TTC549 (cell line): ENCODE measurements at regions not wholly inside any gene's neighbourhood (a gene's known extent, or its start where the extent isn't known, plus 50 kb on each side); places are given as distances from the start of the nearest gene placed in this dataset.

Source experiments
- FAIRE-seq: peaks from 2 replicates; lab custom pipeline; 2012; peaks lifted over from hg19 to GRCh38; lab: Jason Lieb, UNC

GRCh38 chr18:51731070-51731469 is 533.6 kb upstream of the MEX3C start:
- no peak for FAIRE-seq

DNA sequence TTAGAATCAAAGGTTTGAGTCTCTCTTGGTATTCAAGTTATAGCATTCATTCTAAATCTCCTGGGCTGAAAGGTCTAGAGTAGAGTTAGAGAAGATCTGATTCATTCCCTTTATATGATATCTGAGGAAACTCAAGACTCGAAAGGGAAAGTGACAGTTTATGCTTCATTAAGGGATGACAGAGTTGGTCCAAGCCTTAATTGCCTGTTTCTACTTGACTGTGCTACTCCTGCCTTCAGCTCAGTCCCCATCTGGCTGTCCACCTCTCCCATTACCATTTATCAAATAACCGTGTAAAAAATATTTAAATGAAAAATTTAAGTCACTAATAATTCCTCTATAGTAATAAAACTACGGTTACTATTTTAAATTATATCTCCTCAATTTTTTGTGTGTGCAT is 537.1 kb upstream of the MEX3C start:
- no peak for FAIRE-seq

DNA sequence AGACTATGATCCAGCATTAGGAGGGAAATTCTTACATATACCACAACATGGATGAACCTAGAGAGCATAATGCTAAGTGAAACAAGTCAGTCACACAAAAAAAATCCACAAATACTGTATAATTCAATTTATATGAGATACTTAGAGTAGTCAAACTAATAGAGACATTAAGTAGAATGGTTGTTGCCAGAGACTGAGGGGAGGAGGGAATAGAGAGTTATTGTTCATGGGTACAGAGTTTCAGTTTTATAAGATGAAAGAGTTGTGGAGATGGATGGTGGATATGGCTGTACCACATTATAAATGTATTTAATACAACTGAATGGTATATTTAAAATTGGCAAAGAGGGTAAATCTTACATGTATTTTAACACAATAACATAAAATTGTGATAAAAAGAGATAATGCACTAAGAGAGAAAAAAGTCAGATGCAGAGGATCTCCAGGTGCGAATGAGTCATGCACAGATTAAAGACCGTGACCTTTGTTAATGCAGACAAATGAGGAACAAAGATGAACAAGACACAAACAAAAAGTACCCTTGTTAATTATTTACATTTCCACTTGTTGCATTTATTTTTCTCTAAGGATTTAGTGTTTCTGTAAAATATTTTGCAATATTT is 541.7 kb upstream of the MEX3C start:
- FAIRE-seq, result no peak

GRCh38 chr18:51751901-51752300 is 554.4 kb upstream of the MEX3C start:
- FAIRE-seq, result no peak

DNA sequence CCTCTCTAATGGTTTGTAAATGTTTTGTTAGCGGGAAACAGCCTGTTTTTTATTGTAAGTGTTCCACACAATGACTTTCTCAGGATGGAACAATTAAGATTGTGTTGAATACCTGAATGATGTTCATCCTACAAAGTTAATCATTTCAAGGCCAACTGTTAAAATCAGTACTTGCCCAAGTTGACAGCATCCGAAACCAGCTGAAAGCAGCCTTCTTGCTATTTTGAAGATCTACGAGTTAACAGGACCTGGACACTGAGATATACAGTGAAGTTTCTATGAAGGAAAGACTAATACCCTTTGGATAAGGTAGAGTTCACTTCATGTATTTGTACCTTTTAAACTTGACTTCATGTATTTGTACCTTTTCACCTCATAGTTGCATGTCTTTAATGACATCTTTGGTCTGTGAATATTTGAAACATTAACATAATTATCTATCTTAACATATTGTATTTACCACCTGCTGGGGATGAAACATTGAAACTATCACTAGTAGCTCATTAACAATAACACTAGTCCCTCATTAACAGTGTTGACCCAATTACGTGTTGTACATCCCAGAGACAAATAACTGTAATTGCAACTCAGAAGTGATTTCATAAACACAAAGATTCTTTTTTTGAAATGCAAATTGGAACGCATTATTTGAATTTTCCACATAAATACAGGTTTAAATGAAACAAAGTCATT is 556.0 kb upstream of the MEX3C start:
- no peak for FAIRE-seq

- no peak for FAIRE-seq
These were observed 557.1 kb upstream of the MEX3C start for GRCh38 chr18:51754566-51754965.

DNA sequence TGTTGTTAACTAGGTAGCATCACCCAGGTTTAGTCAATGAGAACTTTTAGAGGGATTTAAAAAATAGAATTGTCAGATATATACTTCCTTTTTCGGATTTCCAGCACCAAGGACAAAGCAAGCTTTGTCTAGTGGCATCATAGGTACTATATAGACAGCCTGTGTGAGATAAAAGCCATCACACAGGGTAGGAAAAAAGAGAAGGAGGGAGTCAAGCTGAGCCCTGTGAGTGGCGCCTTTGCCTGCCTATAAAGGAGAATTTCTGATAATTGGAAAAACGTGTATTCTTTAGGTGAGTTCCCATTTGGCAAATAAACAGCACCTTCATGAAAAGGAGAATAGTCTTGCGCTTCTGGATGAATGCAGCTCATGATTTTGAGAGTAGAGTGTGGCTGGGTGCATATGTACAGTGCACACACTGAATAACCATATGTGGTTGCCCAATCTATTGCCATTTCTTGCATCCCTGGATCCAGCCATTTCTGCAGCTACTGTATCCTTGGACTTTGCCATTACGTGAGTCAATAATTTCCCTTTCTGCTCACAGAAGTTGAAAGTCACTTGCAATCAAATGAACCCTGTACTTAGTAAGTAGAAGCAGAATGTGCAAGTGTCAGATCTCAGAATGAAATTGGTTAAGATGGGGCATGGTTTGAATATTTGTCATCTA is 559.9 kb upstream of the MEX3C start:
- FAIRE-seq, result no peak

- no peak for FAIRE-seq
These were observed 564.9 kb upstream of the MEX3C start for GRCh38 chr18:51762373-51762772.

DNA sequence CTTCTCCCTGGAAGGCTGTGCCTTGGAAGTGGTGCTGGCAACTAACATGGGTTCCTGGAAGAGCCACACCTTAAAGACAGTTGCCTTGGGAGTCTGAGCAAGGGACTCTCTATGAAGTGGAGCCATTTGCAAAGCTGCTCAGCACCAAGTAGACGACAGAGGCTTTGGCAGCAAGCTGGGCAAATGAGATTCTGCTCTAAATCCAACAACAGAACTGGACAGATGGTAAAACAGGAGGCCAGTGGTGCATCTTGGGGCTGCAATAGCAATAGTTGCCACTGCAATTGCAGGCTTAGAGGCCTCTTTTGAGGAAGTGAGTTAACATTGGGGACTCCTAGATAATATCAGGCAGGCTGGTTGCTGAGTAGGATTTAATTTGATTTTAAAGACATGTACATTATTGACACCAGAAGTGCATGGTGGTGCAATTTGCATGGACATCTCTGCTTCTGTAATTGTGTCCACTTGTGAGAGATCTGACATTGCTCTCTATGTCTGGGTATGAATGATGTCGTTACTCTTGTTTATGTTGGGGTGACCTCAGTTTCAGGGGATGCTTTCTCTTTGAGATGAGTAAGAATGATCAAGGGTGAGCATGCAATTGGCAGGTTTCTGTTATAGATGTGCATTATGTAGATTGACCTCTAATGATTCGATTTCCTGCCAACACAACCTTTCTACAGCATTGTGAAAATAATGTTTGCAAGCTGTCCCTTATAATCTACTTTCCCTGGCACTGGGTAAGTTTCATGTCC is 568.3 kb upstream of the MEX3C start:
- no peak for FAIRE-seq

GRCh38 chr18:51767293-51767692 is 569.8 kb upstream of the MEX3C start:
- FAIRE-seq, result no peak

- no peak for FAIRE-seq
These were observed 561.9 kb upstream of the DCC start for GRCh38 chr18:51778115-51778514.

GRCh38 chr18:51789871-51790270 is 550.1 kb upstream of the DCC start:
- FAIRE-seq, result no peak

DNA sequence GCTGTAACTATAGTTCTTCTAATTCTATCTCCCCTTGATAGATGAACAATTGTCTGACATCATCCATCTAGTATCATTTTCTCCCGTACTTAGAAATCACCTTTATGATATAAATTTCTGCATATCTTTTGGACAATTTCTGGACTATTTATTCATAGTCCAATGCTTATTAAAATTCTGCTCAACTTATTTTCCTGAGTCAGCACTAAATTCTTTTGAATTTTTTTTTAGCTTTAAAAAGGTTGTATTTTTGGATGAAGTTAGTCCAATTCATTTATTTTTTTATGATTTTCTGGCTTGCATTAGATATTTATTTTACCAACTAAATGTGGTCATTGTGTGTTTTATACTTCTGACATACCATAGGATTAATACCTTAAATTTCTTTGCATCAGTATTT is 538.5 kb upstream of the DCC start:
- FAIRE-seq, result no peak

DNA sequence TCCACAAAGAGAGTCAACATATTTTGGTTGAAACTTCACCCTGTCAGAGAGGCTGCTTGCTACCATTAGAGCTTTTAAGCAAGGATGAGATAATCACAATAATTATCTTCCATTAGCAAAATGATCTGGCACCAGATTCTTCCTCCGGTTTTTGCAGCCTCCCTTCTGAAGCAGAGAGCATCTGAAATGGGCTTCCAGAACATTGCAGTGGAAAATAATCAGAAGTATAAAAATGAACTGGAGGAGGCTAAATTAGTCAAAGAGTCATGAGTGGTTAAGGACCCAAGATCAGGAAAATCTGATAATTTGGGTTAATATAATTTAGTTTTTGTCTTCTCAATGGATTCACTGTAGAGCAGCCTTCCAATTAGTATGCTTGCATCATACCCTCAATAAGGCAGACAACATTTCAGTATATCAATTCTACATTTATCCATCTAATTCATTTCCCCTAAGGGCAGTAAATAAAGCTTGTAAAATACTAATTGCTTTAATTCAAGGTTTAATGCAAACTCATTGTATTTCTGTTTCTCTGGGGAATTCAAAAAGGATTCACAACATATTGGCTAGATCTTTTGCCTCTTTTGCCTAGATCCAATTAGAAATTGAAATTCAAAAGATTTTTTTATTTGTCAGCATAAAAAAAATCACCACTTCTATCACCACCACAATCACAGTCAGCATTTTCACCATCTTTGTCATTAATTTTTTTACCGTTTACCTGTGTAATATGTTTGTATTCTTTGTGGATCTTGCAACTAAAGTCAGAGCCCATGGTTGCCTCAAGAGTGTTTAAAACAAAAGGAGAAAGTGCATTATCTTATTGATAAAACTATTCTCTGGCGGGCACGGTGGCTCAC is 537.2 kb upstream of the DCC start:
- FAIRE-seq, result no peak

DNA sequence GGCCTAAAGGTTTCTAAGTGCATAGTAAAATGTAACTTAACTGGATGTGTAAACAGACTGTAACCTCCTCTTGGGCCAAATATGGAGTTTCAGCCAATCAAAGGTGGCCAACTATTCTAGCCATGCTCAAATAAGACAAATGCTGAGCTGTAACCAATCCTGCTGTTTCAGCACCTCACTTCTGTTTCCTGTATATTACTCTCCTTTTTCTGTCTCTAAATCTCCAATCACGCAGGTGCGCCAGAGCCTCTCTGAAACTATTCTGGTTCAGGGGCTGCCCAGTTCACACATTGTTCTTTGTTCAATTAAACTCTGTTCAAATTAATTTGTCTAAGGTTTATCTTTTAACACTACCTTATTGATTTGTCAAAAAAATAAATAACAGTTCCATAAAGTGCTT is 532.7 kb upstream of the DCC start:
- no peak for FAIRE-seq

DNA sequence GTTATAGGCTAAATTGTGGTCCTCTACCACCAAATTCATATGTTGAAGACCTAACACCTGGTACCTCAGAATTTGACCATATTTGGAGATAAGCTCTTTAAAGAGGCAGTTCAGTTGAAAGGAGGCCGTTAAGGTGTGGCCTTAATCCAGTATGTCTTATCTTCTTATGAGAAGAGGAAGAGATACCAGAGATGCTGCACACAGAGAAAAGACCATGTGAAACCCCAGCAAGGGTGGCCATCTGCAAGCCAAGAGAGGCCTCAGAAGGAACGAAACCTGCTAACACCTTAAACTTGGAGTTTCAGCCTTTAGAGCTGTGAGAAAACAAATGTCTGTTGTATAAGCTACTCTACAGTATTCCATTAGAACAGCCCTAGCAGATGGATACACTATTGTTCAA is 528.1 kb upstream of the DCC start:
- FAIRE-seq, result no peak

DNA sequence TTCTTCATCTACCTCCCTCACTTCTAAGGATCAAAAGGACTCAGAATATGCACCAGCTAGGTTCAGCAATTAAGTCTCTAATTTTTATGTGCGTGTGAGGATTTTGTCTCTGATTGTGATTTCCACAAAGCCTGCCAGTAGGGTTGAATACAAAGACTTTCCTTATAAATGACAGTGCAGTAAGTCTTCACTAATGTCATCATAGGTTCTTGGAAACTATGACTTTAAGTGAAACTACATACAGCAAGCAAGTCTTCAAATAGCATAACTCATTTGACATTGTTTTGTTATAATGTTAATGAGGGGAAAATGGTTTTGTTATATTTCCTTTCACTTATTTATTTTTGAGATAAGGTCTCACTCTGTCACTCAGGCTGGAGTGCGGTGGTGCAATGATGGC is 526.3 kb upstream of the DCC start:
- no peak for FAIRE-seq

DNA sequence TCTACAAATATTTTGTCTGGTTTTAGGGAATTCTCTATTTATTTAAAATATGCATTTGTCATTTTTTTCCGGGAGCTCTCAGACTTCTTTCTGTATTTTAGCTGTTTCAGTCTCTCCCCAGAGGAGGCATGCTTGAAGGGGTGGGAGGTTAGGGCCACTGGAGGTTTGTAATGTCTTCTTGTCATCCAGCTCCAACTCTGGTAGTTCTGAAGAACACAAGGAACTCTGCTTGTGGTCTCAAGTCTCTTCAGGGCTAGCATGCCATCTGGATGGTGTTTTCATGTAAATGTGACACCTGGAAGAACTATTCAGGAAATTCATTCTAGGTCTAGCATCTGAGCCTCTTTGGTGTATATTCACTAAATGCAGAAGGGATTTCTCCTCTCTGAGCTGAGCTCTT is 518.4 kb upstream of the DCC start:
- FAIRE-seq, result no peak

DNA sequence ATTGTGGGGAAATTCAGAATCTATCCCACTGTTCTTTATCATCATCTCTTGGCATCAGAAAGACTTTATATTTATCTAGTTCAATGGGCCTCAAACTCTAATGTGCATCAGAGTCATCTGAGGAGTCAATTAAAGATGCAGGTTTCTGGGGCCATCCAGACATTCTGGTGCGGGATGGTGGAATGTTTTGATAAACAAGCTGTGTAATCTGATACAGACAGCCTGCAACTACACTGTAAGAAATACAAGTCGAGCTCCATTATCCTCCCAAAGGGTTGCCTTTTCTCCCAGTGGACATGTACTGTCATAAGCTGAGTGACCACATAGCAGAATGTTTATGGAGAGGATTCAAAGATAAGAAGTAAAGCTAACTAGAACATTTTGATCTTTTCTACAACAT is 515.3 kb upstream of the DCC start:
- no peak for FAIRE-seq

DNA sequence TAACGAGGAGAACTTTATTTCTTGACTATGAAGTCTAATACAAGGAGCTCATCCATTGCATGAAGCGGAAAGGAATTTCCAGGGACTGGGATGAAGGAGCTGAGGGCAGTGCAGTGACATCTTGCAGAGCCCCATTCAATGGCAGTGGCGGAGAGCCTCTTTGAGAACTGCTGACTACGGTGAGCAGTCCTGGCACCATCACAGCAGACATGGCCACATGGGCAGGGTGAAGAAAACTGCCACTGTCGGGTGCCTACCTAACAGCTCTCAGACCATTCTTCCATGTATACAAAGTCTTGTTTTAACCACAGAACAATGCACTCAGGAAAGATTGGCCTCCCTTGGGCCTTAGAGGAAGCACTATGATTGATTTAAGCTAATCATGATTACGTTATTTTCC is 506.1 kb upstream of the DCC start:
- FAIRE-seq, result no peak

GRCh38 chr18:51848702-51849101 is 491.3 kb upstream of the DCC start:
- FAIRE-seq, result no peak

DNA sequence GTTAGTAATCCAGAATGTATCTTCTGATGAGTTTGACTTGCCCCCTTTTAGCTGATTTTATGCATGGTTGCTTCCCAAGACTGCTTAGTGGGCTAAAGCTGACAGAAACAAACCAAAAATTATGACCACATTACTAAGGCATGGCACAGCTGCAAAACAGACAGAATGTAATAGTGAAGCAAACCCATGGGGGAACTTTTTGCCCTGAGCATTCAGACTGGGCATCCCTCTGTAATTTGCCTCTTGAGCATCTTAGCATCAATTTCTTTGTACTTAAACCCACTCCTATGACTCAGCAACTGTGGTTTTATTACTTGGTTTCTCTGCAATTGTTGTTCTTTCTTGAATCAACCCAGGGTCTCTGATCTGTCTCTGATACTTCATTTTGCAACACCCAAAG is 487.3 kb upstream of the DCC start:
- no peak for FAIRE-seq
